ENCODE measurements at regions not wholly inside any gene's neighbourhood (a gene's known extent, or its start where the extent isn't known, plus 50 kb on each side); places are given as distances from the start of the nearest gene placed in this dataset.

GRCh38 chr21:34022627-34023335 lies 50.6 kb upstream of the MRPS6 start:
- no peaks in the 10 kb centered on the region for H3K36me3 ChIP-seq
- no peaks in the 10 kb centered on the region for H3K27me3 ChIP-seq
- no peak for DNase-seq
- H3K4me1 ChIP-seq (ENCODE audit: insufficient read depth) = no peaks in the 10 kb centered on the region
- H3K4me3 ChIP-seq = no peak overlapping the region
- WGBS, 3 donors = 30 to 46% (median 35%) methylated on average over 3 of the region's 3 CpGs
- no peak overlapping the region for H3K27ac ChIP-seq
- TF ChIP-seq POLR2A (IDR thresholded peaks at IDR 0.05) (no peak), EP300 (IDR thresholded peaks at IDR 0.05) (no peak), CTCF (IDR thresholded peaks at IDR 0.05) (no peak)
- intact Hi-C loops (cut with DNase I) = no loop called here
- H3K9me3 ChIP-seq = no peaks in the 10 kb centered on the region

- DNase-seq = no peak
- 83 to 88% (median 86%) methylated on average over 2 of the region's 2 CpGs for WGBS, 3 donors
- H3K9me3 ChIP-seq = no peaks in the 10 kb centered on the region
- H3K4me1 ChIP-seq (ENCODE audit: insufficient read depth) = no peaks in the 10 kb centered on the region
- no peak for TF ChIP-seq EP300 (IDR thresholded peaks at IDR 0.05)
- TF ChIP-seq POLR2A (IDR thresholded peaks at IDR 0.05) = no peak
- TF ChIP-seq CTCF (IDR thresholded peaks at IDR 0.05) = no peak
- H3K36me3 ChIP-seq = no peaks in the 10 kb centered on the region
- intact Hi-C loops (cut with DNase I) = no loop called here
- H3K4me3 ChIP-seq = no peak overlapping the region
- H3K27me3 ChIP-seq = no peaks in the 10 kb centered on the region
- H3K27ac ChIP-seq = no peak overlapping the region
Measured at GRCh38 chr21:34021726-34022125, 51.7 kb upstream of the MRPS6 start.

- no peak for DNase-seq
- 92 to 99% (median 97%) methylated on average over 4 of the region's 4 CpGs for whole genome bisulfite sequencing, 3 donors
- intact Hi-C loops (cut with DNase I) = no loop called here
- H3K4me3 ChIP-seq = no peak overlapping the region
- no peaks in the 10 kb centered on the region for H3K27me3 ChIP-seq
- TF ChIP-seq EP300 (IDR thresholded peaks at IDR 0.05) = no peak
- no peak for TF ChIP-seq POLR2A (IDR thresholded peaks at IDR 0.05)
- no peak for TF ChIP-seq CTCF (IDR thresholded peaks at IDR 0.05)
- H3K9me3 ChIP-seq = no peaks in the 10 kb centered on the region
- no peak overlapping the region for H3K27ac ChIP-seq
- no peaks in the 10 kb centered on the region for H3K36me3 ChIP-seq
- no peaks in the 10 kb centered on the region for H3K4me1 ChIP-seq (ENCODE audit: insufficient read depth)
Measured at GRCh38 chr21:34020983-34021553, 52.3 kb upstream of the MRPS6 start.

- 54 to 57% (median 56%) methylated on average over 6 of the region's 6 CpGs for WGBS, 3 donors
- Histone ChIP-seq H3K27ac (no peak overlapping the region), H3K4me3 (no peak overlapping the region), H3K36me3 (no peaks in the 10 kb centered on the region), H3K27me3 (no peaks in the 10 kb centered on the region), H3K9me3 (no peaks in the 10 kb centered on the region), H3K4me1 (ENCODE audit: insufficient read depth) (no peaks in the 10 kb centered on the region)
- DNase-seq = no peak
- no peak for TF ChIP-seq EP300 (IDR thresholded peaks at IDR 0.05)
- no peak for TF ChIP-seq POLR2A (IDR thresholded peaks at IDR 0.05)
- TF ChIP-seq CTCF (IDR thresholded peaks at IDR 0.05) = no peak
- intact Hi-C loops (cut with DNase I) = no loop called here
Measured at GRCh38 chr21:34020005-34020847, 53.2 kb upstream of the MRPS6 start.
